Osteocyte (in vitro differentiated cells): ENCODE measurements at regions not wholly inside any gene's neighbourhood (a gene's known extent, or its start where the extent isn't known, plus 50 kb on each side); places are given as distances from the start of the nearest gene placed in this dataset.

Experiments used
- DNase-seq: peaks from one replicate; pipeline ENCODE4 v3.0.0; 2021; ENCODE audit warnings: mixed read lengths; ENCODE audit not compliant: unreplicated experiment; ENCODE audit errors: extremely low spot score
- H3K27ac Mint-ChIP-seq: one replicate; pipeline ENCODE4 v1.8.0; 2021; ENCODE audit warnings: mild to moderate bottlenecking, mixed read lengths; ENCODE audit not compliant: unreplicated experiment
- H3K27me3 Mint-ChIP-seq: one replicate; pipeline ENCODE4 v1.8.0; 2021; ENCODE audit warnings: mixed read lengths; ENCODE audit not compliant: unreplicated experiment
- H3K36me3 Mint-ChIP-seq: one replicate; pipeline ENCODE4 v1.8.0; 2021; ENCODE audit warnings: mixed read lengths; ENCODE audit not compliant: unreplicated experiment
- H3K4me1 Mint-ChIP-seq: one replicate; pipeline ENCODE4 v1.8.0; 2021; ENCODE audit warnings: mixed read lengths; ENCODE audit not compliant: unreplicated experiment
- H3K4me3 Mint-ChIP-seq: one replicate; pipeline ENCODE4 v1.8.0; 2021; ENCODE audit warnings: mild to moderate bottlenecking, moderate library complexity, mixed read lengths; ENCODE audit not compliant: unreplicated experiment
- H3K9me3 Mint-ChIP-seq: one replicate; pipeline ENCODE4 v1.8.0; 2021; ENCODE audit warnings: mixed read lengths; ENCODE audit not compliant: unreplicated experiment
- TF ChIP-seq, protein P1 (sequence below): fragments of 200-600 bp; sonication (generic); IDR thresholded peaks from 2 replicates; pipeline ENCODE4 v1.5.0; 2021; ENCODE audit warnings: antibody characterized with exemption, mild to moderate bottlenecking, moderate library complexity

DNA sequence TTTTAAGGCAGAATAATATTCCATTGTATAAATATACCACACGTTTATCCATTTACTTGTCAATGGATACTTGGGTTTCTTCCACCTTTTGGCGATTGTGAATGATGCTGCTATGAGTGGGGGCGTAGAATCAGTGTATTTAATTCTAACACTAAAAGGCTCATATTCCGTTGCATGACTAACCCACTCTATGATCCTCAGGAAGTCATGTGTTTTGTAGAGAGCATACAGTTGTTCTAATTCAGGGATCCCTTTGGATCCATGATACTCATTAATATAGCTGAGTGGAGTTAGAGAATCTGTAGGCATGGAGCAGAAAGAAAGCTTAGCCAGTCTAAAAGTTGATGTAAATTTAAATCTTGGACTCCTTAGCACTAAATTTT, 74.2 kb upstream of the TMEM170B start:
- DNase-seq = no peak
- Mint-ChIP-seq H3K36me3 (no peaks in the 10 kb centered on the region), H3K9me3 (no peaks in the 10 kb centered on the region), H3K27ac (no peak overlapping the region), H3K4me1 (peaks cover 2% of the 10 kb centered on the region), H3K4me3 (no peak overlapping the region), H3K27me3 (no peaks in the 10 kb centered on the region)
- TF ChIP-seq, protein P1, sequence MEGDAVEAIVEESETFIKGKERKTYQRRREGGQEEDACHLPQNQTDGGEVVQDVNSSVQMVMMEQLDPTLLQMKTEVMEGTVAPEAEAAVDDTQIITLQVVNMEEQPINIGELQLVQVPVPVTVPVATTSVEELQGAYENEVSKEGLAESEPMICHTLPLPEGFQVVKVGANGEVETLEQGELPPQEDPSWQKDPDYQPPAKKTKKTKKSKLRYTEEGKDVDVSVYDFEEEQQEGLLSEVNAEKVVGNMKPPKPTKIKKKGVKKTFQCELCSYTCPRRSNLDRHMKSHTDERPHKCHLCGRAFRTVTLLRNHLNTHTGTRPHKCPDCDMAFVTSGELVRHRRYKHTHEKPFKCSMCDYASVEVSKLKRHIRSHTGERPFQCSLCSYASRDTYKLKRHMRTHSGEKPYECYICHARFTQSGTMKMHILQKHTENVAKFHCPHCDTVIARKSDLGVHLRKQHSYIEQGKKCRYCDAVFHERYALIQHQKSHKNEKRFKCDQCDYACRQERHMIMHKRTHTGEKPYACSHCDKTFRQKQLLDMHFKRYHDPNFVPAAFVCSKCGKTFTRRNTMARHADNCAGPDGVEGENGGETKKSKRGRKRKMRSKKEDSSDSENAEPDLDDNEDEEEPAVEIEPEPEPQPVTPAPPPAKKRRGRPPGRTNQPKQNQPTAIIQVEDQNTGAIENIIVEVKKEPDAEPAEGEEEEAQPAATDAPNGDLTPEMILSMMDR = no peak

DNA sequence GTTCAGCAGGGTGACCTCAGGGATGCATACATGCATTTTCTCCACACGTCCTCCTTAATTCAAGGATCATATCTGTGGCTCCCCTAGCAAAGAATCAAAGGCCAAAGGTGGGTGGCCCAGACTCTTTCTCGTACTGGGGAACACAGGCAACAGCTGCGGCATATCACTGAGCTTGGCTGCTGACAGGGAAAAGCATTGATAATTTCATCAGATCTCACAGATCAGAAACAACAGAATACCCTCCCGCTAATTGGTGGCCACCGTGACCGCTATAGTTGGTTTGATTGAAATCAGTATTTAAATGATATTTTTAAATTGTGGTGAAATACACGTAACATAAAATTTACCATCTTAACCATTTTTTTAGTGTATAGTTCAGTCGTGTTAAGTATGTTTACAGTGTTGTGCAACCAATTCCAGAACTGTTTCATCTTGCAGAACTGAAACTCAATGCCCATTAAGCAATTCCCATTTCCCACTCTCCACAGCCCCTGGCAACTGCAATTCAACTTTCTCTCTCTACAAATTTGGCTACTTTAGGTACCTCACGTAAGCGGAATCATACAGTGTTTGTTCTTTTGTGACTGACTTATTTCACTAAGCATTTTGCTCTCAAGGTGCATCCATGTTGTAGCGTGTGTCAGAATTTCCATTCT, 74.7 kb upstream of the TMEM170B start:
- TF ChIP-seq, protein P1 = no peak
- Mint-ChIP-seq H3K9me3 (no peaks in the 10 kb centered on the region), H3K4me1 (peaks cover 2% of the 10 kb centered on the region), H3K4me3 (no peak overlapping the region), H3K36me3 (no peaks in the 10 kb centered on the region), H3K27me3 (no peaks in the 10 kb centered on the region), H3K27ac (no peak overlapping the region)
- no peak for DNase-seq

DNA sequence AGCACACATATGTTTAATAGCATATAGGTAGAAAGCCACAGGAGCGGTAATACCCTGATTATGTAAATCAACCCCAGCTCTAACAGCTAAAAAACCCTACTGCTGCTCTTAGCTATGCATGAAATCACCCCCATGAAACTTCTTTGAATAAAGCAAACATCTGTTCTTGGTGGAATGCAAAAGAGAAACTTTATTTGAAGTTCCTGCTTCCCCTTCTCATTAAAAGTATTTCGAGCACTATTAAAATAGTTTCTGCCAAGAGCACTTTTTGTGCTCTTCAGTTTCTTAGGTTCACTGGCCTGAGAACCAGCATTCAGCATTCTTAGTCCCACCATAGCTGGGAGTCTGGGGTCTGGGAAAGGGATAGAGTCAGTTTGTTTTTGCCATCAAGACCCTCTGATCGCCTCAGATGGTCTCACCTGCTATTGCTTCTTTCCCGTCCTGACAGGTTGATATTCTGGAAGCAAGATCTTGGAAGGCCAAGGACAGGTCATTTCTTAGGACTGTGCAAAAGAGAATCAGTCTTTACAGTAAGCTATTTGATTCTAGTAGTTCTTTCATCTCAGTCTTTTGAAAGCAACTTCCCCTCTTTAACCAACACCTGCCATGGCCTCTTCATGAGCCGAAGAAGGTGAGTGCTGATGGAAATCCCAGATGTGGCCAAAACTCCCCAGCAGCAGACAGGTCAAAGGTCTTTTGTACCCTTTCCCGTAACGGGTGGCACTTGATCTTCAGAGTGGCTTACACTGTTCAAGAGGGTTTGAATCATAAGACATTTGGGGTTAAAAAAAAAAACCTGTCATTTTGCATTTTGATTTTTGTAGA, 76.5 kb upstream of the TMEM170B start:
- Mint-ChIP-seq H3K4me1 (peaks cover 2% of the 10 kb centered on the region), H3K27ac (no peak overlapping the region), H3K4me3 (no peak overlapping the region), H3K9me3 (no peaks in the 10 kb centered on the region), H3K36me3 (no peaks in the 10 kb centered on the region), H3K27me3 (no peaks in the 10 kb centered on the region)
- DNase-seq = no peak
- TF ChIP-seq, protein P1 = no peak

DNA sequence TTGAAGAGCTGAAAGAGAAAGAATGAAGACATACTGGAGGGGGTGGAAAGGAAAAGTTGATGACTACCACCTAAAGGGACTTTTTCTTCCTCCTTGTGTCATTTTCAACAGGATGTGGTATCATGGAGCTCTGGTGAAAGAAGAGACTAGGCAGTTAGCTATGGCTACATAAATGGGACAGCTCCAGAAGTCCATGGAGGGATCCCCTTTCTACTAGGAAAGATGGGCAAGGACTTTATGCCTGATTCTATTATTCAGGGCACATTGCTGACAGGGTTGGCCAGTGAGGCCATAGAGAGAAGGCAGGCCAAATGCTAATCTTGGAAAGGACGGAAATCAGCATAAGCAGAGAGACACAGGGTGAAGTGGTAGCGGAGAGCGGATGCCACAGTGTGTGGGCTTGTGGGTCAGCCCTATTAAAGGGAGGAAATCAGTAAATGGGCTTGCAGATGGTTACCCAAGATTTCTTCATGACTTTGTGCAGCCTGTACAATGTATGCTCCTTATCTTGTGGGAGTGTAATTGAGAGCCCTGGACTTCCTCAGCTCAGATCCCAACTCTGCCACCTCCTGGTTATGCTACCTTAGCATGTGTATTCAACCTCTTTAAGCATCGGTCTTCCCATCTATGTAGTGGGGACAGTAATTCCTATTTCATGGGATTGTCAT, 77.4 kb upstream of the TMEM170B start:
- H3K27ac Mint-ChIP-seq = no peak overlapping the region
- DNase-seq = no peak
- no peak overlapping the region for H3K4me3 Mint-ChIP-seq
- no peaks in the 10 kb centered on the region for H3K27me3 Mint-ChIP-seq
- H3K36me3 Mint-ChIP-seq = no peaks in the 10 kb centered on the region
- peaks cover 2% of the 10 kb centered on the region for H3K4me1 Mint-ChIP-seq
- no peaks in the 10 kb centered on the region for H3K9me3 Mint-ChIP-seq
- TF ChIP-seq, protein P1 = no peak

DNA sequence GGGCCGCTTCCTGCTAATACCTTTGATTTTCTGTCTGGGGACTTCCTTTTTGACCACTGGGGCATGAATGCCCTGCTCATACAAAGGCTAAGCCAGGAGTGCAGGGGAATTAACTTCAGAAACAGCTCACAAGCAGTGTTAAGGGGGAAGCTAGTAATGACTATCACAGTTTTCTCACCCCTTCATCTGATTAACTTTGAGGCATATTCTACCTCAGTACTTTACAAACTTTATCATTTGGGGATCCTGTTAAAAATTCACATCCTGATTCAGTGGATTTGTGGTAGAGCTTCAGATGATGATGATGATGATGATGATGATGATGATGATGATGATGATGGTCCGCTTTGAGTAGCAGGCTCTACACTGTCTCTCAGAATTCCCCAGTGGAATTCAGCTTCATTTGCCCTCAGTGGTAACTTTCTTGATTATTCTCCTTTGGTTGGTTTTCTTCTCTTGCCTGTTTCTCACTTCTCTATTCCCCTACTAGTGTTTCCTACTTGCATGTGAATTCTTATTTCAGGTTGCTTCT, 78.4 kb upstream of the TMEM170B start:
- TF ChIP-seq, protein P1 = no peak
- Mint-ChIP-seq H3K27me3 (peaks cover 7% of the 10 kb centered on the region), H3K4me1 (peaks cover 2% of the 10 kb centered on the region), H3K36me3 (no peaks in the 10 kb centered on the region), H3K27ac (no peak overlapping the region), H3K4me3 (no peak overlapping the region), H3K9me3 (no peaks in the 10 kb centered on the region)
- no peak for DNase-seq
